Inferior parietal cortex (tissue), 1 donor: ENCODE measurements at regions not wholly inside any gene's neighbourhood (a gene's known extent, or its start where the extent isn't known, plus 50 kb on each side); places are given as distances from the start of the nearest gene placed in this dataset.
A peak's percentile ranks its signal among the peaks of the same experiment; 100 is the strongest.
"Not testable (repeated sequence)": the region's sequence is repeated elsewhere in the genome, so short reads cannot be mapped to it uniquely, and the experiment has no call there.

ENCODE experiments used
- DNase-seq: peaks from one replicate; pipeline ENCODE4 v3.0.0-alpha.2; 2016; ENCODE audit errors: extremely low spot score

DNA sequence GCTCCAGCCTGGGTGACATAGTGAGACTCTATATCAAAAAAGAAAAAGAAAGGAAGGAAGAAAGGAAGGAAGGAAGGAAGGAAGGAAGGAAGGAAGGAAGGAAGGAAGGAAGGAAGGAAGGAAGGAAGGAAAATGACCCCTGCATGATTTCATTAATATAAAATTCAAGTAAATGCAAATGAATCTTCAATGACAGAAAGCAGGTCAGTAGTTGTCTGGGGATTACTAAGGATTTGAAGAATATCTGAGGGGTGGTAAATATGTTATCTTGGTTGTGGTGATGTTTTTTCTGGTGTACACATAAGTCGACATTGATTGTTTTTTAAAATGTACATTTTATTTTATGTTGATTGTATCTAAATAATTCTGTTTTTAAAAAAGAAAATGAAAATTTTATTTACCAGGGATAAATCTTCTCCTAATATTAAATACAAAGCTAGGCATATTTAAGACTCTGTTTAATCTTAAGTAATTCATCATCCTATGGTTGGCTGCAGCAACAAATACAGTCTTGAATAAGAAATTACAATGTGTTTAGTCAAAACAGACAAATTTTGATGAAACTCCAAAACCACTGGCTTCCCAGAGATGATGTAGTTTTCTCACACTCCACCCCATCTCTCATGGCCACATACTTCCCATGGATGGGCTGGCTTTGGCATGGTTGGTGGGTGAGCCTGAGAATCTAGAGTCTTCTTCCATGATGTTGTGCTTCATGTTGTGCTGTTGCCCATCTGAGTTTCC, 314.7 kb upstream of the REG3G start:
- DNase-seq, result no peak

DNA sequence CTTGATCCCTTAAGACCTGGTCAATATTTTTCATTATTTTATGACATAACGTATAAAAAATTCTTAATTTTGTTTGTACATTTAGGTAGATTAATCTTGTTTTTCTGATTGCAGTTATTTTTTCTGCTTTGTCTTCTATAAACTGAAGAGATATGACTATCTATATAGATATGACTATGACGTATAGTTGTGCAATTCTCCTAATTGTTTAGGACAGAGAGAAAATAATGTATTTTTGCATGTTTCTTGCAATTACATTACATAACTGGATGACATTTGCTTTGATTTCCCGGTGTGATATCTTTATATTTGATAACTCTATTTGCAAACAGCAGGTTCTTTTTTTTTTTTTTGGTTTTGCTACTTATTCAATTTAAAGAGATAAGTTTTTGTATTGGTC, 310.2 kb upstream of the REG3G start:
- no peak for DNase-seq

DNA sequence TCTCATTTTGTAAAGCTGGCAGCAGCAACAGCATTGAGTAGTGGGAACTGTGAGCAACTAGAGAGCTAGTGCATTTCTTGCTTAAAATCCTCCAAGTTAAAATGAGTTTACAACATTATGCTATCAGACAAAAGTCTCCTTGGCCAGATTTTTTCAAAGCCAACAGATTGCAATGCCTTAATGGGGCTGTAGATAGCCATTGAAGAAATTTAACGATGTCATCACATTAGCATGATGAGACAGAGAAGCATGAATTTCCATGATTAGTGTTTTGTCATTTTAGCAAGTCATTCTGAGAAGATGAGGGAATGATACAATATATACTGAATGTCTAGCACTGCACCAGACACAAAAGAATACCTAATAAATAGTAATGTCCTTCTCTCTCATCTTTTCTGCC, 307.5 kb upstream of the REG3G start:
- no peak for DNase-seq

DNA sequence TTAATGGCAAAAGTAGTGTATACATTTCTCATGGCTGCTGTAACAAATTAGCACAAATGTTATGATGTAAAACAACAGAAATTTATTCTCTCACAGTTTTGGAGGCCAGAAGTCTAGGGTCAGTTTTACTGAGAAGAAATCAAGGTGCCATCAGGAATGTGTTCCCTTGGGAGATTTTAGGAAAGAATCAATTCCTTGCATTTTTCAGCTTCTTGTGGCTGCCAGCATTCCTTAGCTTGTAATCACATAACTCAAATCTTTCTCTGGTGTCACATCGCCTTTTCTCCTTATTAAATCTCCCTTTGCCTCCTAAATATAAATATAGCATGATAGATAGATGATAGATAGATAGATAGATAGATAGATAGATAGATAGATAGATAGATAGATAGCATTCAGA, 307.0 kb upstream of the REG3G start:
- DNase-seq, result no peak

DNA sequence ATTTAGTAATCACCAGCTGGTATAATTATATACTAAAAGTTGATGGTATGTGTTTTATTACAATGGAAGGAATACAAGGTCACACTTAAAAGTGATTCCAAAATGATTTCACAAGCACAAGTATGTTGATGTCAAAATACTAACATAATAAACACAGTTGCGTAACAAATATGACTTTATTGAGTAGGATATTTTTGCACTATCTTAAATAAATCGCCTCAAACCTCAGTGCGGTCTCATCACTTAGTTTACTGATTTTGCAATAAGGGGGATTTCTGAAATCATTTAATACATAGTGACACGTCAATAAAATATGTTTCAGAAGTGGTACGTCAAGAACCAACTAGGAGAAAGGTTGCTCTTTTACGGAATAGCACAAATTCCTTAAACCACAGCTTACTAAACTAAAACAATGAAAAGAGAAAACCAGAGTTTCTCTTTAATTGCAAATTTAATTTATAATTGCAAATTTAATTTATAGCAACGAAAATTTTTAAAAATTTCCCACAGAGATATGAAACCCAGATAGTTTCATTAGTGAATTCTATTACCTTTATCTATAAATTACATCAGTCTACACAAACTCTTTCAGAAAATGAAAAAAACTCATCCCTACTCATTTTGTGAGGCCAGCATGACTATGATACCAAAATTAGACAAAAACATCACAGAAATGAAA, 304.0 kb upstream of the REG3G start:
- no peak for DNase-seq

DNA sequence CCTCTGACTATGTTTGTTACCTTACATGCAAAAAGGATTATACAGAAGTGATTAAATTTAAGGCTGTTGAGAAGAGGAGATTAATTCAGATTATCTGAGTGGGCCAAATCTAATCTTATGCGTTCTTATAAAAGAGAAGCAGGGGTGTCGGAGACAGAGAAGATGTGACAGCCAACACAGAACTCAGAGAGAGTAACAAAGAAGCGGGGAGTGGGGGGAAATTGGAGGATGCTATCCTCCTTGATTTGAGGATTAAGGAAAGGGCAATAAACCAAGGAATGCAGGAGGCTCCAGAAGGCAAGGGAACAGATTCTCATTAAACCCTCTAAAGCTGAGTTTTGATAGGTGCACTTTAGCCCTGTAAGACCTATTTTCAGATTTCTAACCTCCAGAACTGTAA, 291.3 kb upstream of the REG3G start:
- no peak for DNase-seq

DNA sequence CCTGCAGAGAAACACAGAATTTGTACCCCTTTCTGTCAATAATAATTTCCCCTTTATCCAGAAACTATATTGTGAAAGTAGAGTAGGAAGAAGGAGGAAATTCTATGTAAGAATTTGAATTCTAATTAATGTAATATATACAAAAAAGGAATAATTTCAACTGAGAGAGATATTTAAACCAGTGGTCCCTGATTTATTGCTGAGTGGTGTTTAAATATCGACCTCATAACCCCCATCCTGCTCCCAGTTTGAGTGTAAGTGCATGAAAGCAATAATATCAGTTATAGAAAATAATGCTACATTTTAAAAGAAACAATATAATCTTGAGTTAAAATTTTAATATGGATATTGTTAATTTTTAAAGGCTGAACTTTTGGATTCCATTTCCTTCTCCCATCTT, 286.2 kb upstream of the REG3G start:
- DNase-seq, result no peak

DNA sequence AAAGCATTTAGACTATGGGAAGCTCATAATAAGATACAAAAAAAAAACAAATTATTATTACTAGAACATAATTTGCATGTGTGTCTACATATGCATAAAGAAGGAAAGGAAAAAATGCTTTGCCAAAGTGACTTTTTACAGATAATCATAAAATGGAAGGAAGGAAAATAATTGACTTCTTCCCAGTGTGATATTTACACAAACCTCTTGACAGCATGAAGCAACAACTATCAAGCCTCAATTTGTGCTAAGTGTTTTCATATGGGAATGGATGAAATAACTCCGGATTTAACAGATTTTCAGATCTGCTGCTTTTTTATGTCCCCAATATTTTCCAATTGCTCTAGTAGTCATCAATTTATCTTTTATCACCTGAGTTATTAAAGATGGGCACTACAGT, 275.9 kb upstream of the REG3G start:
- DNase-seq, result no peak

DNA sequence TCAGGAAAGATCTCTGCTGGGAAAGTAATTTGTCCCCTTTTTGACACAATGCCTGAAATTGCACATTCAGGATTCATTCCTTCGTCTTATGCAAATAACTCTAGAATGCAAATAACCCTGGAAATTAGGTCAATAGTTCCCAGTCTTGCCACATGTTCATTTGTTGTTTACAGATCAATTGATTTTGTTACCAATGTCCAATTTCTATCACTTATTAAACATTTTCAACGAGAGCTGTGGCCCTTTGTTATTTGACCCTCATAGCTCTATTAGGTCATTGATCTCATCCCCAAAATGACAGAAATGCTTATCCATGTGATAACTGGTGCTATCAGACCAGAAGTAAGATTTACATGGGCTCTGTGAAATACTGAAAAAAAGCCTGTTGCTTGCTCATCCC, 275.3 kb upstream of the REG3G start:
- no peak for DNase-seq

DNA sequence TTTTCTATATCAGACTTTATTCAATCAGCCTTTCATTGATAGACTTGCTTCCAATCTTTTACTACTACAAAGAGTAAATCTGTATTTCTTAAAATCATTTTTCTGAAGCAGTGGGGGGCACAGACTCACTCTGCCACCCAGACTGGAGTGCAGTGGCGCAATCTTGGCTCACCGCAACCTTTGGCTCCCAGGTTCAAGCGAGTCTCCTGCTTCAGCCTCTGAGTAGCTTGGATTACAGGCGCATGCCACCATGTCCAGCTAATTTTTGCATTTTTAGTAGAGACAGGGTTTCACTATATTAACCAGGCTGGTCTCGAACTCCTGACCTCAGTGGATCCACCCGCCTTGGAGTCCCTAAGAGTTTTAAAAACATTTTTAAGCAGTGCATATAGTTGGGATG, 270.6 kb upstream of the REG3G start:
- no peak for DNase-seq

DNA sequence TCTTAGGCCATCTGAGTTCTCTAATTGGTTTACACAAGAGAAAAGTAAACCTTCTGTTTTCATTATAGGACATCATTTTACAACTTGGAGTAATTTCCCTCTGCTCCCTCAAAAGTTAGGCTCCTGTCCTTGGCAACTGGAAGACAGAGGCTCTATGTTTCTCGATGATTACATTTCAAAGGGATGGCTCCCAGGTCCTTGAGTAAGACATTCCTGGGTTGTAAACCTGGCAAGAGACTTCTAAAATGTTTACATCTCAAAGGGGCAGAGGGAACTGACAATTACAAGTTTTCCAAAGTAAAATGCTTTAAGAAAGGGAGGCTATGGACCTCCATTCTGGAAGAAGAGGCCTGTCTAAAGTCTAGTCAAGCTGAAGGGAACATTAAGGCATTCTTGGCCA, 268.3 kb upstream of the REG3G start:
- no peak for DNase-seq

DNA sequence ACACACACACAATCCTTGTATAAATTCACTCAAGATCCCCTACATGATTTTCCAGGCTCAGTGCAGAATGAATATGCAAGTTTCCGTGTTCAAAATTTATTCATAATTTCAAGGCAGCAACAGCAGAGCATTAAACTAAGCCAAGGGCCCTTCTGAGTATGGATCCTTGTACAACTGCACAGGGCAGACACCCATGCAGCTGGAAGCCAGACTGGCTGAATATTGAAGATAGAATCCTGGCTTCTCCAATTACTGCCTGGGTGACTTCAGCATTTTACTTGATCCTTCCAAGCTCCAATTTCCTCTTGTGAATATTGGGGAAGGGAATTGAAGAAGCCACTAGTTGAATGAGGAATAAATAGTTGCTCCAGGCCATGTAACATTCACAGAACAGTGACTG, 267.9 kb upstream of the REG3G start:
- DNase-seq, result no peak

DNA sequence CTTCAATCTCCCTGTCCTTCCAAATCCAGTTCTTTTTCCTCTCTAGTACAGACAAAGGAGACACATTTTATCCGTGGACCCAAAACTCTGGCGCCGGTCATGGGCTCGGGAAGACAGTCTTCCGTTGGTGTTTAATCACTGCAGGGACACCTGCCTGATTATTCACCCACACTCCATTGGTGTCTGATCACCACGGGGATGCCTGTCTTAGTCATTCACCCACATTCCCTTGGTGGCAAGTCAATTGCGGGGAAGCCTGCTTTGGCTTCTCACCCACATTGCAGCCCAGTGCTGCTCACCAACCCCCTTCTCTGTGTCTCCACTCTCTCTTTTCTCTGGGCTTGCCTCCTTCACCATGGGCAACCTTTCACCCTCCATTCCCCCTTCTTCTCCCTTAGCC, 266.7 kb upstream of the REG3G start:
- not testable (repeated sequence) for DNase-seq

DNA sequence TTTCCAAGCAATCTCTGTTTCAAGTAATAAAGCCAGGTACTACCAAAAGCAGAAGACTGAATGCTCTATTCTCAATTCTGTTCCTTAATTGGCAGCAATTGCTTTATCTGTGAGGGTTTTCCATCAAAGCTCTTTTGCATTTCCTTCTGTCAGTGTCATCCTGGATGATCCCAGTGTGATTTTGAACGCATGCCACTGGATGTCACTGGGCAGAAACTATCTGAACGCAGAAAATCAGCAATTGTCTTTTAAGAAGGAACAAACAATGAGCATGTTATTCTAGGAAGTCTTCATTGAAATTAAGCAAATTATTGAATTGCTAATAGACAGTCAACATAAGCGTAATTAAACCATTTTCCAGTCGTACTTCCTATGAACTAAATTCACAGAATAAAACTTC, 259.0 kb upstream of the REG3G start:
- peak; percentile 22 for DNase-seq

DNA sequence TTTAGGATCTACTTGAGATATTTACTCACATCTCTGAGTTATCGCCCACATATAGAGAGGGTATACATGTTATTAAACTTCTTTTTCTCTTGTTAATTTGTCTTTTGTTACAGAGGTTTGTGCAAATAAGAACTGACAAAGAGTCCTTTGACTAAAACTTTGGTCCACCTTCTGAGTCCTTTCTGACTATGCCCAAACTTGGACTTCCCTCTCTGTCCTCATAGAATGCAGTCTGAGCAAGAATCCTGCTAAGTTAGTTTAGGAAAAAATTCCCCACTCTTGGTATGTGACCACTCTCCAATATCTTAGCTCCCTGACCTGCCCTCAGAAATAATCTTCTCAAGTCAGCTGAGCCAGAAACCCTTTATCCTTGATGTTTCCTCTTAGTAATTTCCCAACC, 257.5 kb upstream of the REG3G start:
- no peak for DNase-seq

DNA sequence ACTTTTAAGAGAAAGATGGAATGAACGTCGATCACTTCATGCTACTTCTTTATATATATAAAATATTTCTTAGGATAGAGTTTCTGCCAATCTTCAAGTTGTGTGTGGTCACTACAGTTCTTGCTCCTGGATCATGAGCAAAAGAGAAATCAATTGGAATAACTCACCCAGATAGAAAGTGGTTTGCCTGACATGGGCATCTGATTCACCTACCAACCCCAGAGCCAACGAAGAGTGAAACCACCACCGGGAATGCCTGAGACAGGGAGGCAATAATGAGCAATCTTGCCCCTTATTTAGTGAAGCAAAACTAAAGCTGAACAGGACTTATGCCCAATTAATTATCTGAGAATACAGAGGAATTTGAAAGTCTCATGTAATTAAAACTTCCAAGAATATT, 250.2 kb upstream of the REG3G start:
- no peak for DNase-seq

DNA sequence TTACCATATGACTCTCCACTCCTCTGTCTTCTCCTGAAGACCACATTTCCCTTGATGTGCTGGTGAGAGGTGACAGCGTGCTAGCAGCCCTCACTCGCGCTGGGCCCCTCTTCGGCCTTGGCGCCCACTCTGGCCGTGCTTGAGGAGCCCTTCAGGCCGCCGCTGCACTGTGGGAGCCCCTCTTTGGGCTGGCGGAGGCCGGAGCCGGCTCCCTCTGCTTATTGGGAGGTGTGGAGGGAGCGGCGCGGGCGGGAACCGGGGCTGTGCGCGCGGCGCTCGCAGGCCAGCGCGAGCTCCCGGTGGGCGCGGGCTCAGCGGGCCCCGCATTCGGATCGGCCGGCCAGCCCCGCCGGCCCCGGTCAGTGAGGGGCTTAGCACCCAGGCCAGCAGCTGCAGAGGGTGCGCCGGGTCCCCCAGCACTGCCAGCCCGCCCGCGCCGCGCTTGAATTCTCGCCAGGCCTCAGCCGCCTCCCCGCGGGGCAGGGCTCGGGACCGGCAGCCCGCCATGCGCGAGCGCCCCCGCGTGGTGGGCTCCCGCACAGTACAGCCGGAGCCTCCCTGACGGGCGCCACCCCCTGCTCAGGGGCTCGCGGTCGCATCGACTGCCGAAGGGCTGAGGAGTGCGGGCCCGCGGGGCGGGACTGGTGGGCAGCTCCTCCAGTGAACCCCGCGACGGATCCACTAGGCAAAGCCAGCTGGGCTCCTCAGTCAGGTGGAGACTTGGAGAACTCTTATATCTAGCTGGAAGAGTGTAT, 246.6 kb upstream of the REG3G start:
- no peak for DNase-seq

DNA sequence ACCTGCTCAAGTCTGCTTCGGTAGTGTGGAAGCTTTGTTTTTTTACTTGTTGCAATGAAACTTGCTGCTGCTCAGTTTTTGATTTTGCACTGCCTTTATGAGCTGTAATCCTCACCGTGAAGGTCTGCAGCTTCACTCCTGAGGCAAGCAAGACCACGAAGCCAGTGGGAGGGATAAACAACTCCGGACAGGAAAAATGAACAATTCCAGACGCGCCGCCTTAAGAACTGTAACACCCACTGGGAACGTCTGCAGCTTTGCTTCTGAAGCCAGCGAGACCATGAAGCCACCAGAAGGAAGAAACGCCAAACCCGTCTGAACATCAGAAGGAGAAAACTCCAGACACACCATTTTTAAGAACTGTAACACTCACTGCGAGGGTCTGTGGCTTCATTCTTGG, 245.7 kb upstream of the REG3G start:
- DNase-seq, result no peak

DNA sequence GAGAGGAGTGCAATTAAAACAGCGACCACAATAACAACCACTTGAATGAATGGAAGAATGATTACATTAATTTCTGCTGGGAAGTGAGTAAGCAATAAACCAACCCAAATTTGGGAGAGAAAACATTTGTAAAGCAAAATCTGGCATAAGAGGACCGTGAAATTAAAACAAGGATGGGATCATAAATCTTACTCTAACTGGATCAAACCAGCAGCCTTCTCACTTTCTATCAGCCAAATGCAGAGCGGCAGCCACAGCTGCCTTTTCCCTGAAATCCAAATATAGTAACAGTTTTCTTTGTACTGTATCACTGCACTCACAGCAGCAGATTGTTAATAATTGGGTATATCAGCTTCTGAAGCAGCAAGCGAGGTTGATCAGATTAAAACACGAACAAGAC, 245.2 kb upstream of the REG3G start:
- no peak for DNase-seq

DNA sequence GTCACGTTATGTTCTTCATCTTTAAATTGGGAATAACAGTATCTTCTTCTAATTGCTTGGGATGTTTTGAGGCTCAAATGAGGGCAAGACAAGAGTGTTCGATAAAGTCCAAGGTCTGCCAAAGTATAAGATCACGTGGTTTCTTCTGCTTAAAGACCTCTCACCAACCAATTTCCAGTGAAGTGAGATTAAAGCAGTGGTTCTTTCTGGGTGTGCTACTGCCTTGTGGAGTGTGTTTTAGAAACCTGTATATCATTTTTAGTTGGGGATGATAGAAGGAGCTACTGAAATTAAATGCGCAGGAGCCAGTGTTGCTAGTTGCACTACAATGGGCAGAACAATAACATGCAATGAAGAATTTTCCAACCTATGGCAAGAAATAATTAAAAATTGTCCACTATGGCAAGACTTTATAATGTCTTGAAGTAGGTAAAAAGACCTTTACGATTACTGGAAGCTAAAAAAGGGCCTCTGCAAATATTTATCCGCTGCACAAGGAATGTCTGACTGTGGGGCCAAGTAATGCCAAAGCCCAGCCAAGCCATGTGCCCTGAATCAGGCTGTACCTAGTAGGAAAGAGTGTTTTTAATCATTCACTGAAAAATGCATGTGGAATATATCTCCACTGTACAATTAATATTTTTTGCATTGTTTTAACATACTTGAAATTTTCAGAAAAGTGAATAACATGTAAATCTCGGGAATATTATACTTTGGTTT, 244.5 kb upstream of the REG3G start:
- DNase-seq, result no peak

DNA sequence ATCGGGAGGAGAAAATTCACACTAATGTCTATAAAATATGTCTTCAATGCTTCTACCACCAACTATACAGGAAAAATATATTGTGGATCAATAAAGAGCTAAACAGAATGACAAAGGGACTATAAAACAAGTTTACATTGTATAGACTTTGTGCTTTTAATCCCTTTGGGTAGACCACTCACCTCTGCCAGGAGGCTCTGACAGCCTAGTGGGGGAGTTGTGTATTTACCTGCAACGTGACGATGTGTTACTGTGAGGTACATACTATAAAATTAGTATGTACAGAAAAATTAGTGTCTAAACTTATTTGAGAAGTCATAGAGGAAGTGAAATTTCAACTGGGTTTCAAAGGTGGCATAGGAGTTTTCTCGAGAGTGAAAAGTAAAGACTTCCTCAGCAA, 243.3 kb upstream of the REG3G start:
- no peak for DNase-seq

DNA sequence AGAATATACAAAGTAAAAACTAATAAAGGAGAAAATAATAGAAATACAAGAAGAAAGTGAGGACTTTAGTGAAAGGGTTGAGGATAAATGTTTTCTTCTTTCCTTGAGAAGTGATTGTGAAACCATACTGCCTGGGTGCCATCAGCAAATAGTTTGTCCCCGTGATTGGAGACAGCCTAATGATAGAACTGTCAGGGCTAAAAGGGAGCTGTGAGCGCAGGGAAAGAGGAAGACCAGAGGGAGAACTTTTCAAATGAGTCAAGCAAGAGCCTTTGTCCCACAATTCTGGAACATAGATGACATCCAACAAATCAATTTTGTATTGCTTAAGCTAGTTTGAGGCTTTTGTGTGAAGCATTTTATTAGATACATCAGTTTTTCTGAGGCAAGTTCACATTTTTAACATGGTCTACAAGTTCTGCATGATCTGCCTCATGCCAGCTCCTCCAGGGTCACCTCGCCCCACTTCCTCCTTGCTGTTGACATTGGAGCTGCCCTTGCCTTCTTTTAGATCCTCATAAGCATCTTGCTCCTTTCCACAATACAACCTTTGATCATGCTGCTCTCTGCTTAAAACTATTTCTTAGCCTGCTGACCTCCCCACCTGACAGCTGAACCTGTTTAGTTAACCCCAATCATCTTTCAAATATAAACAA, 213.4 kb upstream of the REG3G start:
- DNase-seq, result no peak
